ENCODE measurements at regions not wholly inside any gene's neighbourhood (a gene's known extent, or its start where the extent isn't known, plus 50 kb on each side); places are given as distances from the start of the nearest gene placed in this dataset.

- Mint-ChIP-seq H3K27ac (no peak overlapping the region), H3K36me3 (no peaks in the 10 kb centered on the region), H3K9me3 (ENCODE audit: low read depth) (peaks cover 3% of the 10 kb centered on the region), H3K27me3 (no peaks in the 10 kb centered on the region), H3K4me3 (no peak overlapping the region), H3K4me1 (no peaks in the 10 kb centered on the region)
- CTCF ChIA-PET = no interaction called here
- DNase-seq = no peak
- no peak for ATAC-seq
These were observed 714.4 kb upstream of the TBX3 start for GRCh38 chr12:115398311-115398781.

- Mint-ChIP-seq H3K4me1 (no peaks in the 10 kb centered on the region), H3K27me3 (no peaks in the 10 kb centered on the region), H3K4me3 (no peak overlapping the region), H3K9me3 (ENCODE audit: low read depth) (peaks cover 3% of the 10 kb centered on the region), H3K27ac (no peak overlapping the region), H3K36me3 (no peaks in the 10 kb centered on the region)
- CTCF ChIA-PET = no interaction called here
- ATAC-seq (no peak), DNase-seq (no peak)
These were observed 712.6 kb upstream of the TBX3 start for GRCh38 chr12:115396567-115396966.

GRCh38 chr12:115394496-115395220, 710.7 kb upstream of the TBX3 start:
- CTCF ChIA-PET = no interaction called here
- Mint-ChIP-seq H3K9me3 (ENCODE audit: low read depth) (peaks cover 6% of the 10 kb centered on the region), H3K27ac (no peak overlapping the region), H3K4me1 (no peaks in the 10 kb centered on the region), H3K36me3 (no peaks in the 10 kb centered on the region), H3K4me3 (no peak overlapping the region), H3K27me3 (no peaks in the 10 kb centered on the region)
- ATAC-seq (no peak), DNase-seq (no peak)

- no peak overlapping the region for H3K27ac Mint-ChIP-seq
- no peaks in the 10 kb centered on the region for H3K27me3 Mint-ChIP-seq
- peaks cover 6% of the 10 kb centered on the region for H3K9me3 Mint-ChIP-seq (ENCODE audit: low read depth)
- CTCF ChIA-PET = no interaction called here
- no peak overlapping the region for H3K4me3 Mint-ChIP-seq
- no peak for DNase-seq
- H3K4me1 Mint-ChIP-seq = no peaks in the 10 kb centered on the region
- no peaks in the 10 kb centered on the region for H3K36me3 Mint-ChIP-seq
- no peak for ATAC-seq
These were observed 704.2 kb upstream of the TBX3 start for GRCh38 chr12:115388139-115388538.

GRCh38 chr12:115387467-115387901, 703.5 kb upstream of the TBX3 start:
- H3K36me3 Mint-ChIP-seq = no peaks in the 10 kb centered on the region
- H3K9me3 Mint-ChIP-seq (ENCODE audit: low read depth) = peaks cover 6% of the 10 kb centered on the region
- H3K4me3 Mint-ChIP-seq = no peak overlapping the region
- CTCF ChIA-PET = no interaction called here
- H3K27ac Mint-ChIP-seq = no peak overlapping the region
- no peaks in the 10 kb centered on the region for H3K4me1 Mint-ChIP-seq
- H3K27me3 Mint-ChIP-seq = no peaks in the 10 kb centered on the region
- ATAC-seq (no peak), DNase-seq (no peak)

- no peaks in the 10 kb centered on the region for H3K4me1 Mint-ChIP-seq
- H3K9me3 Mint-ChIP-seq (ENCODE audit: low read depth) = peaks cover 6% of the 10 kb centered on the region
- H3K4me3 Mint-ChIP-seq = no peak overlapping the region
- no peak overlapping the region for H3K27ac Mint-ChIP-seq
- CTCF ChIA-PET = no interaction called here
- ATAC-seq (no peak), DNase-seq (no peak)
- H3K36me3 Mint-ChIP-seq = no peaks in the 10 kb centered on the region
- no peaks in the 10 kb centered on the region for H3K27me3 Mint-ChIP-seq
These were observed 703.0 kb upstream of the TBX3 start for GRCh38 chr12:115386946-115387345.

GRCh38 chr12:115385141-115385540, 701.2 kb upstream of the TBX3 start:
- Mint-ChIP-seq H3K36me3 (no peaks in the 10 kb centered on the region), H3K27me3 (no peaks in the 10 kb centered on the region), H3K9me3 (ENCODE audit: low read depth) (peaks cover 4% of the 10 kb centered on the region), H3K4me3 (no peak overlapping the region), H3K27ac (no peak overlapping the region), H3K4me1 (no peaks in the 10 kb centered on the region)
- ATAC-seq (no peak), DNase-seq (no peak)
- CTCF ChIA-PET = no interaction called here

- Mint-ChIP-seq H3K4me3 (no peak overlapping the region), H3K9me3 (ENCODE audit: low read depth) (peaks cover 3% of the 10 kb centered on the region), H3K36me3 (no peaks in the 10 kb centered on the region), H3K4me1 (no peaks in the 10 kb centered on the region), H3K27me3 (no peaks in the 10 kb centered on the region), H3K27ac (no peak overlapping the region)
- CTCF ChIA-PET = no interaction called here
- DNase-seq = no peak
- ATAC-seq = no peak
These were observed 700.4 kb upstream of the TBX3 start for GRCh38 chr12:115384391-115384790.

GRCh38 chr12:115383668-115384067, 699.7 kb upstream of the TBX3 start:
- H3K27me3 Mint-ChIP-seq = no peaks in the 10 kb centered on the region
- CTCF ChIA-PET = no interaction called here
- no peaks in the 10 kb centered on the region for H3K4me1 Mint-ChIP-seq
- ATAC-seq (no peak), DNase-seq (no peak)
- peaks cover 3% of the 10 kb centered on the region for H3K9me3 Mint-ChIP-seq (ENCODE audit: low read depth)
- no peaks in the 10 kb centered on the region for H3K36me3 Mint-ChIP-seq
- H3K27ac Mint-ChIP-seq = no peak overlapping the region
- H3K4me3 Mint-ChIP-seq = no peak overlapping the region

- Mint-ChIP-seq H3K27ac (no peak overlapping the region), H3K9me3 (ENCODE audit: low read depth) (peaks cover 3% of the 10 kb centered on the region), H3K4me1 (no peaks in the 10 kb centered on the region), H3K36me3 (no peaks in the 10 kb centered on the region), H3K27me3 (no peaks in the 10 kb centered on the region), H3K4me3 (no peak overlapping the region)
- CTCF ChIA-PET = no interaction called here
- DNase-seq (no peak), ATAC-seq (no peak)
These were observed 698.7 kb upstream of the TBX3 start for GRCh38 chr12:115382681-115383080.

- CTCF ChIA-PET = no interaction called here
- H3K4me1 Mint-ChIP-seq = peaks cover 1% of the 10 kb centered on the region
- H3K36me3 Mint-ChIP-seq = no peaks in the 10 kb centered on the region
- peaks cover 6% of the 10 kb centered on the region for H3K9me3 Mint-ChIP-seq (ENCODE audit: low read depth)
- no peaks in the 10 kb centered on the region for H3K27me3 Mint-ChIP-seq
- no peak for ATAC-seq
- H3K4me3 Mint-ChIP-seq = no peak overlapping the region
- no peak for DNase-seq
- H3K27ac Mint-ChIP-seq = no peak overlapping the region
These were observed 696.7 kb upstream of the TBX3 start for GRCh38 chr12:115380546-115381120.

GRCh38 chr12:115378291-115378690, 694.3 kb upstream of the TBX3 start:
- Mint-ChIP-seq H3K4me3 (no peak overlapping the region), H3K9me3 (ENCODE audit: low read depth) (peaks cover 10% of the 10 kb centered on the region), H3K36me3 (no peaks in the 10 kb centered on the region), H3K4me1 (peaks cover 8% of the 10 kb centered on the region), H3K27ac (no peak overlapping the region), H3K27me3 (no peaks in the 10 kb centered on the region)
- CTCF ChIA-PET = no interaction called here
- DNase-seq (no peak), ATAC-seq (no peak)

- H3K27me3 Mint-ChIP-seq = no peaks in the 10 kb centered on the region
- H3K36me3 Mint-ChIP-seq = no peaks in the 10 kb centered on the region
- CTCF ChIA-PET = no interaction called here
- H3K4me3 Mint-ChIP-seq = no peak overlapping the region
- no peak overlapping the region for H3K27ac Mint-ChIP-seq
- DNase-seq (no peak), ATAC-seq (no peak)
- H3K9me3 Mint-ChIP-seq (ENCODE audit: low read depth) = peaks cover 10% of the 10 kb centered on the region
- H3K4me1 Mint-ChIP-seq = peaks cover 8% of the 10 kb centered on the region
These were observed 693.8 kb upstream of the TBX3 start for GRCh38 chr12:115377779-115378178.

- H3K36me3 Mint-ChIP-seq = no peaks in the 10 kb centered on the region
- H3K4me3 Mint-ChIP-seq = no peak overlapping the region
- no peak overlapping the region for H3K27ac Mint-ChIP-seq
- no peaks in the 10 kb centered on the region for H3K27me3 Mint-ChIP-seq
- ATAC-seq (no peak), DNase-seq (no peak)
- peaks cover 8% of the 10 kb centered on the region for H3K4me1 Mint-ChIP-seq
- CTCF ChIA-PET = no interaction called here
- H3K9me3 Mint-ChIP-seq (ENCODE audit: low read depth) = peaks cover 13% of the 10 kb centered on the region
These were observed 693.3 kb upstream of the TBX3 start for GRCh38 chr12:115377230-115377629.

All from activated CD8-positive, alpha-beta memory T cell treated with anti-CD3 and anti-CD28 coated beads, Interleukin-2, amount 10 ng/mL, durations not matched to agents 7 days and 5 days (primary cell).